K562 (cell line): ENCODE measurements at regions not wholly inside any gene's neighbourhood (a gene's known extent, or its start where the extent isn't known, plus 50 kb on each side); places are given as distances from the start of the nearest gene placed in this dataset.

ENCODE experiments used
- CBFB ChIP-seq: sonication (generic); formaldehyde crosslinking; IDR thresholded peaks from 2 replicates; pipeline ENCODE4 v1.4.0; 2020; ENCODE audit warnings: mild to moderate bottlenecking, missing genetic modification reagents
- POLR2AphosphoS5 ChIP-seq: IDR thresholded peaks from 2 replicates; pipeline ENCODE4 v1.6.1; 2011; ENCODE audit warnings: mild to moderate bottlenecking, low read depth, low read length, moderate library complexity; ENCODE audit not compliant: control insufficient read depth, insufficient read depth
- ZFX ChIP-seq: sonication (generic); formaldehyde crosslinking; IDR thresholded peaks from 2 replicates; pipeline ENCODE4 v1.8.0; 2022; ENCODE audit warnings: mild to moderate bottlenecking, missing genetic modification reagents, moderate library complexity
- ZNF282 ChIP-seq: sonication (generic); formaldehyde crosslinking; IDR thresholded peaks from 2 replicates; pipeline ENCODE4 v1.8.1; 2023; ENCODE audit warnings: missing genetic modification reagents
- TF ChIP-seq, protein P1 (sequence below): fragments of 450-650 bp; formaldehyde crosslinking; IDR thresholded peaks from 2 replicates; pipeline ENCODE4 v1.4.0; 2020; ENCODE audit warnings: mild to moderate bottlenecking, moderate library complexity
- TF ChIP-seq, protein P2 (sequence below), 3 experiments: IDR thresholded peaks in 2 of 3; conservative IDR thresholded peaks in 1 of 3; 2 replicates each; pipeline ENCODE4 v1.5.1; 2011 to 2012; ENCODE audit warnings: low read length in 3 of 3, mild to moderate bottlenecking in 3 of 3, control low read depth in 2 of 3, improper control_type of control experiment in 1 of 3, inconsistent platforms in 1 of 3, low read depth in 1 of 3, mixed read lengths in 1 of 3, moderate library complexity in 1 of 3; ENCODE audit not compliant: insufficient read depth in 2 of 3

- no peak for TF ChIP-seq CBFB
- TF ChIP-seq, protein P1, sequence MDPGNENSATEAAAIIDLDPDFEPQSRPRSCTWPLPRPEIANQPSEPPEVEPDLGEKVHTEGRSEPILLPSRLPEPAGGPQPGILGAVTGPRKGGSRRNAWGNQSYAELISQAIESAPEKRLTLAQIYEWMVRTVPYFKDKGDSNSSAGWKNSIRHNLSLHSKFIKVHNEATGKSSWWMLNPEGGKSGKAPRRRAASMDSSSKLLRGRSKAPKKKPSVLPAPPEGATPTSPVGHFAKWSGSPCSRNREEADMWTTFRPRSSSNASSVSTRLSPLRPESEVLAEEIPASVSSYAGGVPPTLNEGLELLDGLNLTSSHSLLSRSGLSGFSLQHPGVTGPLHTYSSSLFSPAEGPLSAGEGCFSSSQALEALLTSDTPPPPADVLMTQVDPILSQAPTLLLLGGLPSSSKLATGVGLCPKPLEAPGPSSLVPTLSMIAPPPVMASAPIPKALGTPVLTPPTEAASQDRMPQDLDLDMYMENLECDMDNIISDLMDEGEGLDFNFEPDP (CRISPR knock-in tag) = no peak
- TF ChIP-seq POLR2AphosphoS5 = no peak
- no peak for TF ChIP-seq ZNF282 (CRISPR knock-in tag)
- TF ChIP-seq ZFX (CRISPR knock-in tag) = no peak
- TF ChIP-seq, protein P2, sequence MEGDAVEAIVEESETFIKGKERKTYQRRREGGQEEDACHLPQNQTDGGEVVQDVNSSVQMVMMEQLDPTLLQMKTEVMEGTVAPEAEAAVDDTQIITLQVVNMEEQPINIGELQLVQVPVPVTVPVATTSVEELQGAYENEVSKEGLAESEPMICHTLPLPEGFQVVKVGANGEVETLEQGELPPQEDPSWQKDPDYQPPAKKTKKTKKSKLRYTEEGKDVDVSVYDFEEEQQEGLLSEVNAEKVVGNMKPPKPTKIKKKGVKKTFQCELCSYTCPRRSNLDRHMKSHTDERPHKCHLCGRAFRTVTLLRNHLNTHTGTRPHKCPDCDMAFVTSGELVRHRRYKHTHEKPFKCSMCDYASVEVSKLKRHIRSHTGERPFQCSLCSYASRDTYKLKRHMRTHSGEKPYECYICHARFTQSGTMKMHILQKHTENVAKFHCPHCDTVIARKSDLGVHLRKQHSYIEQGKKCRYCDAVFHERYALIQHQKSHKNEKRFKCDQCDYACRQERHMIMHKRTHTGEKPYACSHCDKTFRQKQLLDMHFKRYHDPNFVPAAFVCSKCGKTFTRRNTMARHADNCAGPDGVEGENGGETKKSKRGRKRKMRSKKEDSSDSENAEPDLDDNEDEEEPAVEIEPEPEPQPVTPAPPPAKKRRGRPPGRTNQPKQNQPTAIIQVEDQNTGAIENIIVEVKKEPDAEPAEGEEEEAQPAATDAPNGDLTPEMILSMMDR (IDR thresholded peaks at IDR 0.05 in 2 of 3, conservative IDR thresholded peaks at IDR 0.05 in 1 of 3; ENCODE audit: insufficient read depth in 2 of 3, low read depth in 1 of 3, low read length in 3 of 3) = no peak
These were observed 260.0 kb upstream of the NRXN1 start for GRCh38 chr2:51291762-51292551.
